PC-3 (cell line): ENCODE measurements at regions not wholly inside any gene's neighbourhood (a gene's known extent, or its start where the extent isn't known, plus 50 kb on each side); places are given as distances from the start of the nearest gene placed in this dataset.

Experiments
- ATAC-seq: fragments of 200-7000 bp; cut with Tn5 transposase; 2 replicates; pipeline ENCODE4 v1.9.1; 2020; ENCODE audit warnings: mild to moderate bottlenecking, moderate library complexity
- BruUV-seq: library from RNA; stranded (reverse); fragments of 400-500 nt; replicated peaks from 2 replicates; lab custom pipeline; 2021; lab: Mats Ljungman, UMichigan
- CTCF ChIA-PET: fragments of 300-600 bp; sonication (Branson Sonifier 250); formaldehyde crosslinking; loops from one replicate; lab custom pipeline; 2022; ENCODE audit warnings: antibody characterized with exemption; lab: Charles Lee
- POLR2A ChIA-PET: fragments of 300-600 bp; sonication (Branson Sonifier 250); formaldehyde crosslinking; loops from one replicate; lab custom pipeline; 2022; ENCODE audit warnings: antibody characterized with exemption; ENCODE audit not compliant: unreplicated experiment; lab: Charles Lee
- DNase-seq: peaks from one replicate; pipeline ENCODE4 v3.0.0-alpha.2; 2015
- H2AFZ ChIP-seq: fragments of 300-600 bp; sonication (generic); 2 replicates; pipeline ENCODE4 v1.6.0; 2016; ENCODE audit warnings: antibody characterized with exemption, low read length
- H3F3A ChIP-seq: fragments of 300-600 bp; sonication (generic); one replicate; pipeline ENCODE4 v1.6.0; 2017; ENCODE audit warnings: antibody characterized with exemption, low read length, control low read depth, mild to moderate bottlenecking; ENCODE audit not compliant: unreplicated experiment
- H3K27ac ChIP-seq: fragments of 300-600 bp; sonication (generic); 2 replicates; pipeline ENCODE4 v1.5.1; 2016; ENCODE audit warnings: mild to moderate bottlenecking, low read length
- H3K27me3 ChIP-seq: fragments of 300-600 bp; sonication (generic); 2 replicates; pipeline ENCODE4 v1.6.1; 2016; ENCODE audit warnings: low read length, mixed read lengths
- H3K36me3 ChIP-seq: fragments of 300-600 bp; sonication (generic); 2 replicates; pipeline ENCODE4 v1.6.1; 2016; ENCODE audit warnings: low read depth, mixed run types, low read length, mixed read lengths
- H3K4me1 ChIP-seq: fragments of 300-600 bp; sonication (generic); 2 replicates; pipeline ENCODE4 v1.5.1; 2016; ENCODE audit warnings: low read length; ENCODE audit not compliant: insufficient read depth
- H3K4me2 ChIP-seq: fragments of 300-600 bp; sonication (generic); 2 replicates; pipeline ENCODE4 v1.6.0; 2016; ENCODE audit warnings: low read length
- H3K4me3 ChIP-seq: fragments of 300-600 bp; sonication (generic); 2 replicates; pipeline ENCODE4 v1.5.1; 2016; ENCODE audit warnings: mild to moderate bottlenecking, low read length, mixed read lengths
- H3K79me2 ChIP-seq: fragments of 300-600 bp; sonication (generic); 2 replicates; pipeline ENCODE4 v1.6.1; 2017; ENCODE audit warnings: low read length, mixed read lengths
- H3K9ac ChIP-seq: fragments of 300-600 bp; sonication (generic); 2 replicates; pipeline ENCODE4 v1.6.0; 2016; ENCODE audit warnings: mild to moderate bottlenecking, low read length
- H3K9me2 ChIP-seq: fragments of 300-600 bp; sonication (generic); replicated peaks from 2 replicates; pipeline ENCODE4 v1.6.1; 2016; ENCODE audit warnings: mixed run types, low read length, mixed read lengths
- H3K9me3 ChIP-seq: fragments of 300-600 bp; sonication (generic); 2 replicates; pipeline ENCODE4 v1.6.1; 2016; ENCODE audit warnings: low read length, mixed read lengths
- H4K20me1 ChIP-seq: fragments of 300-600 bp; sonication (generic); 2 replicates; pipeline ENCODE4 v1.6.1; 2016; ENCODE audit warnings: low read length, mixed read lengths
- CTCF ChIP-seq: fragments of 300-600 bp; sonication (generic); conservative IDR thresholded peaks from 2 replicates; pipeline ENCODE4 v1.5.1; 2017; ENCODE audit warnings: antibody characterized with exemption, low read depth, mild to moderate bottlenecking, low read length
- EZH2 ChIP-seq: fragments of 300-600 bp; sonication (generic); IDR thresholded peaks from one replicate; pipeline ENCODE4 v1.6.1; 2017; ENCODE audit warnings: antibody characterized with exemption, mild to moderate bottlenecking, low read length; ENCODE audit not compliant: unreplicated experiment
- EZH2phosphoT487 ChIP-seq: fragments of 300-600 bp; sonication (generic); IDR thresholded peaks from 2 replicates; pipeline ENCODE4 v1.6.1; 2018; ENCODE audit warnings: mild to moderate bottlenecking, antibody characterized with exemption, low read length, borderline replicate concordance
- intact Hi-C: fragments of 100-400 bp; cut with micrococcal nuclease; formaldehyde crosslinking; loops from 2 replicates; pipeline ENCODE4 v1.9.0; 2023

- H3K27ac ChIP-seq = no peak overlapping the region
- ATAC-seq (no peak), DNase-seq (no peak)
- no peaks in the 10 kb centered on the region for H3K27me3 ChIP-seq
- H3K79me2 ChIP-seq = no peaks in the 10 kb centered on the region
- TF ChIP-seq EZH2phosphoT487 (no peak), EZH2 (no peak), CTCF (no peak)
- H3K4me3 ChIP-seq = no peak overlapping the region
- no peaks in the 10 kb centered on the region for H3K9me2 ChIP-seq
- CTCF ChIA-PET = no interaction called here
- 0 out of 2 replicates have a peak, but pooled peaks cover 6% of the 10 kb centered on the region for H3K9me3 ChIP-seq
- H3F3A ChIP-seq = no peaks in the 10 kb centered on the region
- H3K9ac ChIP-seq = no peak overlapping the region
- H3K4me2 ChIP-seq = no peak overlapping the region
- no peaks in the 10 kb centered on the region for H4K20me1 ChIP-seq
- POLR2A ChIA-PET = no interaction called here
- peaks cover 29% of the 10 kb centered on the region for H3K36me3 ChIP-seq
- no peak overlapping the region for H2AFZ ChIP-seq
- no peaks in the 10 kb centered on the region for H3K4me1 ChIP-seq
- BruUV-seq = no TSS peak
- intact Hi-C loops = no loop called here
Measured at GRCh38 chr7:149570784-149571183, 73.2 kb upstream of the ZNF746 start.

GRCh38 chr7:149569726-149570422 lies 72.3 kb upstream of the ZNF746 start:
- Histone ChIP-seq H3K36me3 (peaks cover 31% of the 10 kb centered on the region), H3K79me2 (no peaks in the 10 kb centered on the region), H3K9me3 (0 out of 2 replicates have a peak, but pooled peaks cover 6% of the 10 kb centered on the region), H3F3A (no peaks in the 10 kb centered on the region), H3K27ac (no peak overlapping the region), H3K4me2 (no peak overlapping the region), H3K9ac (no peak overlapping the region), H3K27me3 (no peaks in the 10 kb centered on the region), H4K20me1 (no peaks in the 10 kb centered on the region), H3K4me1 (no peaks in the 10 kb centered on the region), H3K4me3 (no peak overlapping the region), H3K9me2 (no peaks in the 10 kb centered on the region), H2AFZ (no peak overlapping the region)
- intact Hi-C loops = no loop called here
- POLR2A ChIA-PET = no interaction called here
- TF ChIP-seq EZH2 (no peak), CTCF (no peak), EZH2phosphoT487 (no peak)
- ATAC-seq (no peak), DNase-seq (no peak)
- CTCF ChIA-PET = no interaction called here
- no TSS peak for BruUV-seq

- no peak overlapping the region for H3K27ac ChIP-seq
- CTCF ChIA-PET = no interaction called here
- intact Hi-C loops = no loop called here
- no peaks in the 10 kb centered on the region for H4K20me1 ChIP-seq
- H3K36me3 ChIP-seq = peaks cover 31% of the 10 kb centered on the region
- TF ChIP-seq EZH2phosphoT487 (no peak), CTCF (no peak), EZH2 (no peak)
- BruUV-seq = no TSS peak
- no peak overlapping the region for H3K4me3 ChIP-seq
- no peak overlapping the region for H2AFZ ChIP-seq
- DNase-seq (no peak), ATAC-seq (no peak)
- no peak overlapping the region for H3K4me2 ChIP-seq
- H3F3A ChIP-seq = no peaks in the 10 kb centered on the region
- H3K9ac ChIP-seq = no peak overlapping the region
- H3K27me3 ChIP-seq = no peaks in the 10 kb centered on the region
- H3K4me1 ChIP-seq = no peaks in the 10 kb centered on the region
- POLR2A ChIA-PET = no interaction called here
- H3K79me2 ChIP-seq = no peaks in the 10 kb centered on the region
- 0 out of 2 replicates have a peak, but pooled peaks cover 6% of the 10 kb centered on the region for H3K9me3 ChIP-seq
- no peaks in the 10 kb centered on the region for H3K9me2 ChIP-seq
Measured at GRCh38 chr7:149569025-149569725, 71.6 kb upstream of the ZNF746 start.
